ENCODE measurements at regions not wholly inside any gene's neighbourhood (a gene's known extent, or its start where the extent isn't known, plus 50 kb on each side); places are given as distances from the start of the nearest gene placed in this dataset.

GRCh38 chr4:1491328-1492141 is 85.3 kb upstream of the NKX1-1 start:
- WGBS, 2 donors, result 80 to 90% methylated on average over 21 of the region's 21 CpGs
- DNase-seq (no peak), ATAC-seq (ENCODE audit: insufficient read depth, low FRiP score) (no peak)
- H3K27me3 ChIP-seq (ENCODE audit: control insufficient read depth in 3 of 3, insufficient read depth in 3 of 3, low read length in 2 of 3), result peaks cover 0 to 4% (median 0%) of the 10 kb centered on the region in 3 donors
- no peaks in the 10 kb centered on the region for H3K4me1 ChIP-seq (ENCODE audit: control insufficient read depth in 5 of 5, insufficient read depth in 5 of 5, low read length in 5 of 5)
- no peak overlapping the region for H3K9ac ChIP-seq (ENCODE audit: insufficient read depth in 1 of 2, low read length in 2 of 2)
- H3K36me3 ChIP-seq (ENCODE audit: control insufficient read depth in 4 of 4, insufficient read depth in 4 of 4, low read length in 4 of 4), result no peaks in the 10 kb centered on the region
- H3K9me3 ChIP-seq (ENCODE audit: control insufficient read depth in 4 of 4, insufficient read depth in 3 of 4, low read length in 3 of 4), result peaks cover 0 to 19% (median 0%) of the 10 kb centered on the region in 4 donors
- TF ChIP-seq CTCF (IDR thresholded peaks at IDR 0.05; ENCODE audit: control extremely low read depth, extremely low read depth), result no peak
- H3K4me3 ChIP-seq, result no peak overlapping the region
- H3K27ac ChIP-seq (ENCODE audit: low read depth in 1 of 2, low read length in 1 of 2), result no peak overlapping the region

- Histone ChIP-seq H3K4me3 (no peak overlapping the region), H3K27ac (ENCODE audit: low read depth in 1 of 2, low read length in 1 of 2) (no peak overlapping the region), H3K9me3 (ENCODE audit: control insufficient read depth in 4 of 4, insufficient read depth in 3 of 4, low read length in 3 of 4) (peaks cover 0 to 22% (median 2%) of the 10 kb centered on the region in 4 donors), H3K4me1 (ENCODE audit: control insufficient read depth in 5 of 5, insufficient read depth in 5 of 5, low read length in 5 of 5) (no peaks in the 10 kb centered on the region), H3K27me3 (ENCODE audit: control insufficient read depth in 3 of 3, insufficient read depth in 3 of 3, low read length in 2 of 3) (peaks cover 0 to 2% (median 0%) of the 10 kb centered on the region in 3 donors), H3K36me3 (ENCODE audit: control insufficient read depth in 4 of 4, insufficient read depth in 4 of 4, low read length in 4 of 4) (no peaks in the 10 kb centered on the region), H3K9ac (ENCODE audit: insufficient read depth in 1 of 2, low read length in 2 of 2) (no peak overlapping the region)
- no peak for TF ChIP-seq CTCF (IDR thresholded peaks at IDR 0.05; ENCODE audit: control extremely low read depth, extremely low read depth)
- no peak for DNase-seq
- 52% methylated on average over 32 of the region's 32 CpGs for WGBS, 2 donors
- ATAC-seq (ENCODE audit: insufficient read depth, low FRiP score), result no peak
These were observed 84.5 kb upstream of the NKX1-1 start for GRCh38 chr4:1490654-1491327.

GRCh38 chr4:1490011-1490653 is 83.9 kb upstream of the NKX1-1 start:
- Histone ChIP-seq H3K9ac (ENCODE audit: insufficient read depth in 1 of 2, low read length in 2 of 2) (no peak overlapping the region), H3K36me3 (ENCODE audit: control insufficient read depth in 4 of 4, insufficient read depth in 4 of 4, low read length in 4 of 4) (no peaks in the 10 kb centered on the region), H3K27ac (ENCODE audit: low read depth in 1 of 2, low read length in 1 of 2) (no peak overlapping the region), H3K27me3 (ENCODE audit: control insufficient read depth in 3 of 3, insufficient read depth in 3 of 3, low read length in 2 of 3) (peaks cover 0 to 2% (median 0%) of the 10 kb centered on the region in 3 donors), H3K4me1 (ENCODE audit: control insufficient read depth in 5 of 5, insufficient read depth in 5 of 5, low read length in 5 of 5) (no peaks in the 10 kb centered on the region), H3K4me3 (no peak overlapping the region), H3K9me3 (ENCODE audit: control insufficient read depth in 4 of 4, insufficient read depth in 3 of 4, low read length in 3 of 4) (peaks cover 0 to 21% (median 4%) of the 10 kb centered on the region in 4 donors)
- ATAC-seq (ENCODE audit: insufficient read depth, low FRiP score) (no peak), DNase-seq (no peak)
- WGBS, 2 donors, result 87 to 92% methylated on average over 31 to 32 of the region's 32 CpGs
- TF ChIP-seq CTCF (IDR thresholded peaks at IDR 0.05; ENCODE audit: control extremely low read depth, extremely low read depth), result no peak
